ENCODE measurements at regions not wholly inside any gene's neighbourhood (a gene's known extent, or its start where the extent isn't known, plus 50 kb on each side); places are given as distances from the start of the nearest gene placed in this dataset.
"Not testable (repeated sequence)": the region's sequence is repeated elsewhere in the genome, so short reads cannot be mapped to it uniquely, and the experiment has no call there.

DNA sequence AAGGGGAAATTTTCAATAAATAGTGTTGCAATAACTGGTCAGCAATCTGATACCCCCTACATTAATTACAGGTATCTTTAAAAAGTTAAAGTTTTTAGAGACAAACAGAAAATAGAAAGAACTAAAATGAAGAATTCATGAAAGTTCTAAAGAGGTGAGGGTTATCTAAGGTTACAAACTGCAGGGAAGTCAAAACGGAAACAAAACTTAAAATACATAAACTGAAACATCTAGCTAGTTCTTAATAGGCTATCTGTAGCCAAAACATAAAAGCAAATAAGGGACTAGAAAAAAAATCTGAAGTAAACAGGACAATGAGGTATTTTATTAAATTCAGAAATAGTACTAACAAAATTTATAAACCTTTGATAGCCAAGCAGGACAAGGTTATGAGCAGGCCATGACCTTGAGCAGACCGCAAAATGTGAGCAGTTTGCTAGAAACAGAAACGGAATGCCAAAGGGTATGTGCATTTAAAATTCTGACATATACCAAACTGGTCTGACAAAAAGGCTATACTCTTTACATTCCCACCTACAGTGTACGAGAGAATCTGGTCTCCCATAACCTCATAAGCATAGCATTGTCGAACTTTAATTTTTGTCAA is 56.9 kb upstream of the SRRM3 start:
- TF ChIP-seq, protein P1, sequence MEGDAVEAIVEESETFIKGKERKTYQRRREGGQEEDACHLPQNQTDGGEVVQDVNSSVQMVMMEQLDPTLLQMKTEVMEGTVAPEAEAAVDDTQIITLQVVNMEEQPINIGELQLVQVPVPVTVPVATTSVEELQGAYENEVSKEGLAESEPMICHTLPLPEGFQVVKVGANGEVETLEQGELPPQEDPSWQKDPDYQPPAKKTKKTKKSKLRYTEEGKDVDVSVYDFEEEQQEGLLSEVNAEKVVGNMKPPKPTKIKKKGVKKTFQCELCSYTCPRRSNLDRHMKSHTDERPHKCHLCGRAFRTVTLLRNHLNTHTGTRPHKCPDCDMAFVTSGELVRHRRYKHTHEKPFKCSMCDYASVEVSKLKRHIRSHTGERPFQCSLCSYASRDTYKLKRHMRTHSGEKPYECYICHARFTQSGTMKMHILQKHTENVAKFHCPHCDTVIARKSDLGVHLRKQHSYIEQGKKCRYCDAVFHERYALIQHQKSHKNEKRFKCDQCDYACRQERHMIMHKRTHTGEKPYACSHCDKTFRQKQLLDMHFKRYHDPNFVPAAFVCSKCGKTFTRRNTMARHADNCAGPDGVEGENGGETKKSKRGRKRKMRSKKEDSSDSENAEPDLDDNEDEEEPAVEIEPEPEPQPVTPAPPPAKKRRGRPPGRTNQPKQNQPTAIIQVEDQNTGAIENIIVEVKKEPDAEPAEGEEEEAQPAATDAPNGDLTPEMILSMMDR (IDR thresholded peaks at IDR 0.05 in 2 of 3, conservative IDR thresholded peaks at IDR 0.05 in 1 of 3; ENCODE audit: borderline replicate concordance in 1 of 3, insufficient read depth in 1 of 3, low read depth in 2 of 3, low read length in 2 of 3), result not testable (repeated sequence)
- TF ChIP-seq, protein P2, sequence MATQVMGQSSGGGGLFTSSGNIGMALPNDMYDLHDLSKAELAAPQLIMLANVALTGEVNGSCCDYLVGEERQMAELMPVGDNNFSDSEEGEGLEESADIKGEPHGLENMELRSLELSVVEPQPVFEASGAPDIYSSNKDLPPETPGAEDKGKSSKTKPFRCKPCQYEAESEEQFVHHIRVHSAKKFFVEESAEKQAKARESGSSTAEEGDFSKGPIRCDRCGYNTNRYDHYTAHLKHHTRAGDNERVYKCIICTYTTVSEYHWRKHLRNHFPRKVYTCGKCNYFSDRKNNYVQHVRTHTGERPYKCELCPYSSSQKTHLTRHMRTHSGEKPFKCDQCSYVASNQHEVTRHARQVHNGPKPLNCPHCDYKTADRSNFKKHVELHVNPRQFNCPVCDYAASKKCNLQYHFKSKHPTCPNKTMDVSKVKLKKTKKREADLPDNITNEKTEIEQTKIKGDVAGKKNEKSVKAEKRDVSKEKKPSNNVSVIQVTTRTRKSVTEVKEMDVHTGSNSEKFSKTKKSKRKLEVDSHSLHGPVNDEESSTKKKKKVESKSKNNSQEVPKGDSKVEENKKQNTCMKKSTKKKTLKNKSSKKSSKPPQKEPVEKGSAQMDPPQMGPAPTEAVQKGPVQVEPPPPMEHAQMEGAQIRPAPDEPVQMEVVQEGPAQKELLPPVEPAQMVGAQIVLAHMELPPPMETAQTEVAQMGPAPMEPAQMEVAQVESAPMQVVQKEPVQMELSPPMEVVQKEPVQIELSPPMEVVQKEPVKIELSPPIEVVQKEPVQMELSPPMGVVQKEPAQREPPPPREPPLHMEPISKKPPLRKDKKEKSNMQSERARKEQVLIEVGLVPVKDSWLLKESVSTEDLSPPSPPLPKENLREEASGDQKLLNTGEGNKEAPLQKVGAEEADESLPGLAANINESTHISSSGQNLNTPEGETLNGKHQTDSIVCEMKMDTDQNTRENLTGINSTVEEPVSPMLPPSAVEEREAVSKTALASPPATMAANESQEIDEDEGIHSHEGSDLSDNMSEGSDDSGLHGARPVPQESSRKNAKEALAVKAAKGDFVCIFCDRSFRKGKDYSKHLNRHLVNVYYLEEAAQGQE (IDR thresholded peaks at IDR 0.05; ENCODE audit: low read depth), result not testable (repeated sequence)
- TF ChIP-seq EZH2phosphoT487 (IDR thresholded peaks at IDR 0.05; ENCODE audit: borderline replicate concordance); SIN3A (IDR thresholded peaks at IDR 0.05; ENCODE audit: low read depth); POLR2AphosphoS5 (IDR thresholded peaks at IDR 0.05; ENCODE audit: low read depth, low read length); RAD21 (IDR thresholded peaks at IDR 0.05; ENCODE audit: low read depth); POLR2A (IDR thresholded peaks at IDR 0.05; ENCODE audit: borderline replicate concordance, extremely low read depth, insufficient read depth, insufficient read length); ZNF274 (IDR thresholded peaks at IDR 0.05; ENCODE audit: low read depth, low read length); ELF1 (IDR thresholded peaks at IDR 0.05; ENCODE audit: borderline replicate concordance, low read depth); EZH2 (IDR thresholded peaks at IDR 0.05): not testable (repeated sequence)
- TF ChIP-seq, protein P3, sequence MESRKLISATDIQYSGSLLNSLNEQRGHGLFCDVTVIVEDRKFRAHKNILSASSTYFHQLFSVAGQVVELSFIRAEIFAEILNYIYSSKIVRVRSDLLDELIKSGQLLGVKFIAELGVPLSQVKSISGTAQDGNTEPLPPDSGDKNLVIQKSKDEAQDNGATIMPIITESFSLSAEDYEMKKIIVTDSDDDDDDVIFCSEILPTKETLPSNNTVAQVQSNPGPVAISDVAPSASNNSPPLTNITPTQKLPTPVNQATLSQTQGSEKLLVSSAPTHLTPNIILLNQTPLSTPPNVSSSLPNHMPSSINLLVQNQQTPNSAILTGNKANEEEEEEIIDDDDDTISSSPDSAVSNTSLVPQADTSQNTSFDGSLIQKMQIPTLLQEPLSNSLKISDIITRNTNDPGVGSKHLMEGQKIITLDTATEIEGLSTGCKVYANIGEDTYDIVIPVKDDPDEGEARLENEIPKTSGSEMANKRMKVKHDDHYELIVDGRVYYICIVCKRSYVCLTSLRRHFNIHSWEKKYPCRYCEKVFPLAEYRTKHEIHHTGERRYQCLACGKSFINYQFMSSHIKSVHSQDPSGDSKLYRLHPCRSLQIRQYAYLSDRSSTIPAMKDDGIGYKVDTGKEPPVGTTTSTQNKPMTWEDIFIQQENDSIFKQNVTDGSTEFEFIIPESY (IDR thresholded peaks at IDR 0.05; ENCODE audit: extremely low read depth, insufficient replicate concordance, low read length), result not testable (repeated sequence)
